HepG2 (cell line): ENCODE measurements at regions not wholly inside any gene's neighbourhood (a gene's known extent, or its start where the extent isn't known, plus 50 kb on each side); places are given as distances from the start of the nearest gene placed in this dataset.

Source experiments
- ATAC-seq: fragments of 200-7000 bp; cut with Tn5 transposase; 3 replicates; pipeline ENCODE4 v1.9.1; 2020; ENCODE audit warnings: mild to moderate bottlenecking, moderate library complexity
- BruUV-seq: library from RNA; stranded (reverse); fragments of 400-500 nt; replicated peaks from 2 replicates; lab custom pipeline; 2021; lab: Mats Ljungman, UMichigan
- CTCF ChIA-PET: fragments of 300-600 bp; formaldehyde crosslinking; extraction: SDS; loops from one replicate; lab custom pipeline; 2021; ENCODE audit warnings: low total read pairs, inconsistent platforms, low intra/inter-chr PET ratio; lab: Yijun Ruan, JAX
- POLR2A ChIA-PET: fragments of 350-600 bp; sonication (Branson Sonifier 250); formaldehyde crosslinking; loops from one replicate; lab custom pipeline; 2020; ENCODE audit warnings: antibody characterized with exemption, inconsistent platforms; lab: Yijun Ruan, JAX
- DNase-seq: peaks from one replicate; pipeline ENCODE4 v3.0.0-alpha.2; 2015; ENCODE audit warnings: low spot score
- FAIRE-seq: peaks from 3 replicates; lab custom pipeline; 2011; peaks lifted over from hg19 to GRCh38; lab: Jason Lieb, UNC
- H2AFZ ChIP-seq: one replicate; pipeline ENCODE4 v1.6.1; 2011; ENCODE audit warnings: low read length, inconsistent platforms
- H3K27ac ChIP-seq: fragments of 300-600 bp; 3 replicates; pipeline ENCODE4 v1.8.0; 2011; ENCODE audit warnings: mixed run types, mild to moderate bottlenecking, mixed read lengths, low read length, inconsistent platforms; ENCODE audit not compliant: insufficient read depth; ENCODE audit errors: extremely low read length
- H3K27me3 ChIP-seq, 2 experiments: fragments of 200-600 bp in 1 of 2; 2 replicates in 1 of 2; 3 replicates in 1 of 2; pipeline versions ENCODE4 v1.6.0 to v1.8.0; 2011; ENCODE audit warnings: low read length in 2 of 2, mild to moderate bottlenecking in 2 of 2, moderate library complexity in 2 of 2, inconsistent platforms in 1 of 2; ENCODE audit not compliant: insufficient read depth in 2 of 2, control insufficient read depth in 1 of 2
- H3K36me3 ChIP-seq, 2 experiments: fragments of 200-600 bp in 1 of 2; replicated peaks in 1 of 2; 2 replicates in 1 of 2; 3 replicates in 1 of 2; pipeline versions ENCODE4 v1.5.1 to v1.8.0; 2011; ENCODE audit warnings: low read length in 2 of 2, inconsistent platforms in 1 of 2; ENCODE audit not compliant: insufficient read depth in 2 of 2, control insufficient read depth in 1 of 2
- H3K4me1 ChIP-seq: 2 replicates; pipeline ENCODE4 v1.5.1; 2012; ENCODE audit warnings: low read length, inconsistent platforms; ENCODE audit not compliant: insufficient read depth
- H3K4me2 ChIP-seq: 2 replicates; pipeline ENCODE4 v1.6.0; 2011; ENCODE audit warnings: low read depth, low read length, inconsistent platforms
- H3K4me3 ChIP-seq, 3 experiments: fragments of 200-600 bp in 1 of 3; sonication (generic), shearing (Covaris generic) in 1 of 3; replicated peaks in 1 of 3; 2 replicates each; pipeline ENCODE4 v1.5.1; 2011 to 2016; ENCODE audit warnings: low read length in 3 of 3, inconsistent platforms in 2 of 3, low read depth in 2 of 3, mild to moderate bottlenecking in 2 of 3, control low read depth in 1 of 3, mixed read lengths in 1 of 3; ENCODE audit not compliant: insufficient read depth in 1 of 3
- H3K79me2 ChIP-seq: one replicate; pipeline ENCODE4 v1.6.1; 2011; ENCODE audit warnings: low read length, inconsistent platforms; ENCODE audit not compliant: insufficient read depth
- H3K9ac ChIP-seq: 2 replicates; pipeline ENCODE4 v1.6.0; 2011; ENCODE audit warnings: mild to moderate bottlenecking, low read depth, low read length, inconsistent platforms; ENCODE audit not compliant: insufficient read depth
- H3K9me3 ChIP-seq: 2 replicates; pipeline ENCODE4 v1.5.1; 2012; ENCODE audit warnings: mild to moderate bottlenecking, low read length
- H4K20me1 ChIP-seq: 2 replicates; pipeline ENCODE4 v1.6.0; 2011; ENCODE audit warnings: inconsistent platforms, mild to moderate bottlenecking, low read length, moderate library complexity; ENCODE audit not compliant: insufficient read depth
- EZH2 ChIP-seq: conservative IDR thresholded peaks from 2 replicates; pipeline ENCODE4 v1.6.1; 2012; ENCODE audit warnings: mild to moderate bottlenecking, low read depth, low read length, moderate library complexity
- FOXP1 ChIP-seq, 2 experiments: fragments of 450-650 bp in 1 of 2; IDR thresholded peaks; 2 replicates each; pipeline ENCODE4 v1.6.1; 2017 to 2018; ENCODE audit warnings: antibody characterized with exemption in 1 of 2
- HDAC1 ChIP-seq: sonication (generic); formaldehyde crosslinking; IDR thresholded peaks from 2 replicates; pipeline ENCODE4 v1.5.1; 2020; ENCODE audit warnings: mild to moderate bottlenecking, missing genetic modification reagents
- ISX ChIP-seq: sonication (generic); formaldehyde crosslinking; conservative IDR thresholded peaks from 2 replicates; pipeline ENCODE4 v1.5.0; 2020; ENCODE audit warnings: missing genetic modification reagents
- KMT2B ChIP-seq: IDR thresholded peaks from 2 replicates; pipeline ENCODE4 v1.6.1; 2016; ENCODE audit warnings: missing genetic modification reagents, missing compliant biosample characterization
- PLSCR1 ChIP-seq: sonication (generic); formaldehyde crosslinking; IDR thresholded peaks from 2 replicates; pipeline ENCODE4 v1.5.0; 2020; ENCODE audit warnings: missing genetic modification reagents, mild to moderate bottlenecking, borderline replicate concordance
- SAP130 ChIP-seq: IDR thresholded peaks from 2 replicates; pipeline ENCODE4 v1.6.1; 2016; ENCODE audit warnings: low read depth
- SNRNP70 ChIP-seq: fragments of 200-400 bp; formaldehyde crosslinking; IDR thresholded peaks from 2 replicates; pipeline ENCODE4 v1.6.1; 2017; ENCODE audit warnings: mild to moderate bottlenecking, low read depth, low read length, moderate library complexity
- SRSF9 ChIP-seq: fragments of 200-400 bp; formaldehyde crosslinking; IDR thresholded peaks from 2 replicates; pipeline ENCODE4 v1.6.1; 2018; ENCODE audit warnings: borderline replicate concordance, mild to moderate bottlenecking, low read depth, low read length; ENCODE audit not compliant: insufficient read depth, poor library complexity, severe bottlenecking
- STAT5B ChIP-seq: sonication (generic); formaldehyde crosslinking; IDR thresholded peaks from 2 replicates; pipeline ENCODE4 v1.4.0; 2020; ENCODE audit warnings: missing genetic modification reagents
- TEAD2 ChIP-seq: sonication (generic); formaldehyde crosslinking; IDR thresholded peaks from 2 replicates; pipeline ENCODE4 v1.9.0; 2021; ENCODE audit warnings: missing genetic modification reagents
- ZBTB38 ChIP-seq: sonication (generic); formaldehyde crosslinking; IDR thresholded peaks from 2 replicates; pipeline ENCODE4 v1.5.1; 2020; ENCODE audit warnings: mild to moderate bottlenecking, missing genetic modification reagents
- ZFX ChIP-seq: sonication (generic); formaldehyde crosslinking; IDR thresholded peaks from 2 replicates; pipeline ENCODE4 v1.4.0; 2020; ENCODE audit warnings: mild to moderate bottlenecking, low read depth, missing genetic modification reagents, moderate library complexity
- ZKSCAN8 ChIP-seq: IDR thresholded peaks from 2 replicates; pipeline ENCODE4 v1.6.1; 2016; ENCODE audit warnings: borderline replicate concordance, missing genetic modification reagents, missing compliant biosample characterization
- ZNF3 ChIP-seq: IDR thresholded peaks from 2 replicates; pipeline ENCODE4 v1.7.0; 2017; ENCODE audit warnings: inconsistent platforms
- ZNF451 ChIP-seq: sonication (generic); formaldehyde crosslinking; IDR thresholded peaks from 2 replicates; pipeline ENCODE4 v1.5.0; 2020; ENCODE audit warnings: mild to moderate bottlenecking, missing genetic modification reagents
- ZNF570 ChIP-seq: sonication (generic); formaldehyde crosslinking; IDR thresholded peaks from 2 replicates; pipeline ENCODE4 v1.4.0; 2020; ENCODE audit warnings: mild to moderate bottlenecking, missing genetic modification reagents, borderline replicate concordance
- ZNF580 ChIP-seq: IDR thresholded peaks from 2 replicates; pipeline ENCODE4 v1.6.1; 2016; ENCODE audit warnings: low read depth, borderline replicate concordance
- WGBS: methylation state at CpG from one replicate; pipeline ENCODE4 v1.1.6; 2017; ENCODE audit warnings: low lambda C conversion rate; 5-methylcytosine and 5-hydroxymethylcytosine counted together
- in situ Hi-C: cut with HindIII; loops from 2 replicates; pipeline ENCODE4 v1.10.0; 2017; ENCODE audit warnings: low pct_unique_long_range_greater_than_20kb; ENCODE audit not compliant: extremely low pct_ligation_motif_present
- intact Hi-C: fragments of 100-400 bp; cut with micrococcal nuclease; formaldehyde crosslinking; loops from one replicate; pipeline ENCODE4 v1.10.0; 2022; ENCODE audit not compliant: unreplicated experiment

- no peak overlapping the region for H3K9ac ChIP-seq
- DNase-seq, result no peak
- H3K4me2 ChIP-seq, result no peak overlapping the region
- FAIRE-seq, result no peak
- TF ChIP-seq STAT5B (CRISPR knock-in tag) (no peak), FOXP1 (IDR thresholded peaks at IDR 0.05) (no peak), FOXP1 (CRISPR knock-in tag; IDR thresholded peaks at IDR 0.05) (no peak), ZBTB38 (CRISPR knock-in tag) (no peak), HDAC1 (CRISPR knock-in tag) (no peak), TEAD2 (CRISPR knock-in tag) (no peak), ISX (CRISPR knock-in tag) (no peak), EZH2 (no peak)
- in situ Hi-C loops, result no loop called here
- H3K9me3 ChIP-seq, result no peaks in the 10 kb centered on the region
- no peak for ATAC-seq
- no peaks in the 10 kb centered on the region for H3K36me3 ChIP-seq
- ChIA-PET POLR2A (no interaction called here), CTCF (no interaction called here)
- no peaks in the 10 kb centered on the region for H4K20me1 ChIP-seq
- no peaks in the 10 kb centered on the region for H3K79me2 ChIP-seq
- H3K4me1 ChIP-seq, result no peaks in the 10 kb centered on the region
- no TSS peak for BruUV-seq
- intact Hi-C loops, result loop anchor here (1.0 kb wide), 1 partner anchor 64 kb away; no protein-coding TSS in a partner anchor
- 25% methylated on average over 7 of the region's 10 CpGs for WGBS
- no peak overlapping the region for H3K4me3 ChIP-seq
- H3K27ac ChIP-seq, result no peak overlapping the region
- H3K27me3 ChIP-seq, result peaks cover 0 to 9% of the 10 kb centered on the region in 2 experiments; a peak in 1 of 5 replicates
- no peak overlapping the region for H2AFZ ChIP-seq
These were observed 112.0 kb upstream of the RMDN2 start for GRCh38 chr2:37812941-37813730.

GRCh38 chr2:37816036-37816435, 109.1 kb upstream of the RMDN2 start:
- Histone ChIP-seq H3K4me2 (no peak overlapping the region), H3K27ac (no peak overlapping the region), H3K27me3 (peaks cover 0 to 9% of the 10 kb centered on the region in 2 experiments; a peak in 1 of 5 replicates), H3K79me2 (no peaks in the 10 kb centered on the region), H3K4me3 (no peak overlapping the region), H3K36me3 (no peaks in the 10 kb centered on the region), H3K4me1 (no peaks in the 10 kb centered on the region), H4K20me1 (no peaks in the 10 kb centered on the region), H2AFZ (no peak overlapping the region), H3K9me3 (no peaks in the 10 kb centered on the region), H3K9ac (no peak overlapping the region)
- no peak for DNase-seq
- POLR2A ChIA-PET, result no interaction called here
- intact Hi-C loops (no loop called here), in situ Hi-C loops (no loop called here)
- ATAC-seq, result no peak
- 47% methylated on average over 8 of the region's 8 CpGs for WGBS
- no TSS peak for BruUV-seq
- CTCF ChIA-PET, result no interaction called here
- no peak for FAIRE-seq
- TF ChIP-seq ZFX (no peak), KMT2B (CRISPR knock-in tag) (no peak), ZKSCAN8 (no peak), PLSCR1 (no peak), ZNF580 (CRISPR knock-in tag) (no peak), ZNF3 (CRISPR knock-in tag) (no peak), SAP130 (no peak), ZNF570 (CRISPR knock-in tag) (no peak), SRSF9 (no peak), ZNF451 (CRISPR knock-in tag) (no peak), SNRNP70 (no peak)
